ENCODE measurements at regions not wholly inside any gene's neighbourhood (a gene's known extent, or its start where the extent isn't known, plus 50 kb on each side); places are given as distances from the start of the nearest gene placed in this dataset.

GRCh38 chr2:44881856-44882255 is 59.6 kb upstream of the SIX3 start:
- Histone ChIP-seq H3K27me3 (peaks cover 0 to 93% (median 64%) of the 10 kb centered on the region in 7 donors), H3K27ac (no peak overlapping the region), H3K4me1 (no peaks in the 10 kb centered on the region), H3K9me3 (no peaks in the 10 kb centered on the region), H3K4me3 (no peak overlapping the region), H3K36me3 (no peaks in the 10 kb centered on the region)
- ATAC-seq (no peak), DNase-seq (no peak)
- no peak for TF ChIP-seq CTCF (IDR thresholded peaks at IDR 0.05)
- intact Hi-C loops (cut with DNase I): no loop called here

- 91 to 98% methylated on average over 4 of the region's 4 CpGs for WGBS, 2 donors
- TF ChIP-seq CTCF (IDR thresholded peaks at IDR 0.05): no peak
- Histone ChIP-seq H3K27ac (no peak overlapping the region), H3K27me3 (peaks cover 0 to 93% (median 64%) of the 10 kb centered on the region in 7 donors), H3K36me3 (no peaks in the 10 kb centered on the region), H3K4me3 (no peak overlapping the region), H3K9me3 (no peaks in the 10 kb centered on the region), H3K4me1 (no peaks in the 10 kb centered on the region)
- DNase-seq (no peak), ATAC-seq (no peak)
- intact Hi-C loops (cut with DNase I): no loop called here
These were observed 58.1 kb upstream of the SIX3 start for GRCh38 chr2:44883356-44883755.

- TF ChIP-seq CTCF (IDR thresholded peaks at IDR 0.05): no peak
- ATAC-seq (no peak), DNase-seq (no peak)
- Histone ChIP-seq H3K9me3 (no peaks in the 10 kb centered on the region), H3K27ac (no peak overlapping the region), H3K36me3 (no peaks in the 10 kb centered on the region), H3K4me1 (no peaks in the 10 kb centered on the region), H3K27me3 (peaks cover 0 to 87% (median 59%) of the 10 kb centered on the region in 7 donors), H3K4me3 (no peak overlapping the region)
- WGBS, 2 donors: 81 to 84% methylated on average over 3 of the region's 3 CpGs
- intact Hi-C loops (cut with DNase I): no loop called here
These were observed 57.3 kb upstream of the SIX3 start for GRCh38 chr2:44884231-44884630.

- no peak for TF ChIP-seq CTCF (IDR thresholded peaks at IDR 0.05)
- intact Hi-C loops (cut with DNase I): no loop called here
- Histone ChIP-seq H3K9me3 (no peaks in the 10 kb centered on the region), H3K27me3 (peaks cover 0 to 83% (median 59%) of the 10 kb centered on the region in 7 donors), H3K27ac (no peak overlapping the region), H3K36me3 (no peaks in the 10 kb centered on the region), H3K4me3 (no peak overlapping the region), H3K4me1 (no peaks in the 10 kb centered on the region)
- DNase-seq (no peak), ATAC-seq (no peak)
- 73 to 74% methylated on average over 3 of the region's 3 CpGs for WGBS, 2 donors
These were observed 56.8 kb upstream of the SIX3 start for GRCh38 chr2:44884677-44885076.

GRCh38 chr2:44886414-44886813 is 55.1 kb upstream of the SIX3 start:
- Histone ChIP-seq H3K9me3 (peaks cover 0 to 2% (median 0%) of the 10 kb centered on the region in 11 donors), H3K27me3 (peaks cover 0 to 67% (median 51%) of the 10 kb centered on the region in 7 donors), H3K4me3 (no peak overlapping the region), H3K36me3 (no peaks in the 10 kb centered on the region), H3K4me1 (no peaks in the 10 kb centered on the region), H3K27ac (no peak overlapping the region)
- no peak for TF ChIP-seq CTCF (IDR thresholded peaks at IDR 0.05)
- DNase-seq: no peak
- WGBS, 2 donors: 51 to 52% methylated on average over 10 of the region's 10 CpGs
- intact Hi-C loops (cut with DNase I): no loop called here
- ATAC-seq: no peak
